Lung (tissue), 11 donors: ENCODE measurements at regions not wholly inside any gene's neighbourhood (a gene's known extent, or its start where the extent isn't known, plus 50 kb on each side); places are given as distances from the start of the nearest gene placed in this dataset.
A peak's percentile ranks its signal among the peaks of the same experiment; 100 is the strongest.

ENCODE experiments used
- ATAC-seq: fragments of 200-7000 bp; cut with Tn5 transposase; one replicate; pipeline ENCODE4 v1.9.1; 2020; ENCODE audit warnings: moderate number of reproducible peaks; ENCODE audit not compliant: insufficient read depth, low FRiP score
- DNase-seq, 3 donors: peaks; one replicate each; pipeline ENCODE4 v3.0.0-alpha.2; 2013 to 2017
- H3K27ac ChIP-seq, 2 donors: one replicate each; pipeline ENCODE4 v1.5.1; 2013; ENCODE audit warnings: mild to moderate bottlenecking in 2 of 2, moderate library complexity in 2 of 2, control low read depth in 1 of 2, inconsistent platforms in 1 of 2, low read depth in 1 of 2, low read length in 1 of 2
- H3K27me3 ChIP-seq, 3 donors: one replicate each; pipeline ENCODE4 v1.5.1; 2013; ENCODE audit warnings: low read length in 2 of 3; ENCODE audit not compliant: control insufficient read depth in 3 of 3, insufficient read depth in 3 of 3
- H3K36me3 ChIP-seq, 4 donors: one replicate each; pipeline ENCODE4 v1.5.1; 2013; ENCODE audit warnings: low read length in 4 of 4, mild to moderate bottlenecking in 1 of 4, moderate library complexity in 1 of 4; ENCODE audit not compliant: control insufficient read depth in 4 of 4, insufficient read depth in 4 of 4
- H3K4me1 ChIP-seq, 5 donors: one replicate each; pipeline ENCODE4 v1.5.1; 2013; ENCODE audit warnings: low read length in 5 of 5, mild to moderate bottlenecking in 2 of 5, moderate library complexity in 1 of 5; ENCODE audit not compliant: control insufficient read depth in 5 of 5, insufficient read depth in 5 of 5
- H3K4me3 ChIP-seq: one replicate; pipeline ENCODE4 v1.5.1; 2013; ENCODE audit warnings: mild to moderate bottlenecking, control low read depth, moderate library complexity
- H3K9ac ChIP-seq, 2 donors: one replicate each; pipeline ENCODE4 v1.5.1; 2013; ENCODE audit warnings: low read length in 2 of 2, control low read depth in 1 of 2; ENCODE audit not compliant: insufficient read depth in 1 of 2
- H3K9me3 ChIP-seq, 4 donors: one replicate each; pipeline ENCODE4 v1.5.1; 2013; ENCODE audit warnings: low read length in 3 of 4, mild to moderate bottlenecking in 1 of 4, moderate library complexity in 1 of 4; ENCODE audit not compliant: control insufficient read depth in 4 of 4, insufficient read depth in 3 of 4
- CTCF ChIP-seq: IDR thresholded peaks from 2 replicates; pipeline ENCODE4 v1.5.1; 2012; ENCODE audit warnings: mild to moderate bottlenecking; ENCODE audit errors: control extremely low read depth, extremely low read depth
- WGBS, 2 donors: extraction: QIAGEN DNeasy Blood & Tissue Kit; methylation state at CpG; one replicate each; pipeline ENCODE4 v1.1.7; 2013; 5-methylcytosine and 5-hydroxymethylcytosine counted together
- donor health status: control.
- donor health status: control.
- donor health status: Bipolar disorder and iron deficiency.
- donor health status: healthy.
- donor health status: DM: yes; HTN: yes; CAD: no.

- peaks cover 0 to 3% (median 0%) of the 10 kb centered on the region in 5 donors for H3K4me1 ChIP-seq
- no peaks in the 10 kb centered on the region for H3K9me3 ChIP-seq
- no peak for TF ChIP-seq CTCF
- no peaks in the 10 kb centered on the region for H3K36me3 ChIP-seq
- no peak overlapping the region for H3K9ac ChIP-seq
- H3K27me3 ChIP-seq: no peaks in the 10 kb centered on the region
- ATAC-seq: no peak
- no peak overlapping the region for H3K4me3 ChIP-seq
- WGBS, 2 donors: 91 to 93% methylated on average over 6 of the region's 6 CpGs
- DNase-seq: no peak
- no peak overlapping the region for H3K27ac ChIP-seq
Observed at GRCh38 chr10:70981936-70982335, 93.6 kb upstream of the PCBD1 start.

- Histone ChIP-seq H3K4me1 (peaks cover 0 to 3% (median 0%) of the 10 kb centered on the region in 5 donors), H3K4me3 (no peak overlapping the region), H3K27me3 (no peaks in the 10 kb centered on the region), H3K9ac (no peak overlapping the region), H3K36me3 (no peaks in the 10 kb centered on the region), H3K9me3 (no peaks in the 10 kb centered on the region), H3K27ac (no peak overlapping the region)
- DNase-seq (peak in 1 of 3 donors; percentile 5), ATAC-seq (no peak)
- 70 to 73% methylated on average over 3 of the region's 3 CpGs for WGBS, 2 donors
- TF ChIP-seq CTCF: no peak
Observed at GRCh38 chr10:70982443-70982842, 94.1 kb upstream of the PCBD1 start.

- Histone ChIP-seq H3K9me3 (no peaks in the 10 kb centered on the region), H3K27ac (no peak overlapping the region), H3K9ac (no peak overlapping the region), H3K27me3 (no peaks in the 10 kb centered on the region), H3K4me3 (no peak overlapping the region), H3K36me3 (no peaks in the 10 kb centered on the region), H3K4me1 (no peaks in the 10 kb centered on the region)
- TF ChIP-seq CTCF: no peak
- DNase-seq: no peak
- WGBS, 2 donors: 86 to 87% methylated on average over 8 of the region's 8 CpGs
- ATAC-seq: no peak
Observed at GRCh38 chr10:70984986-70985722, 96.8 kb upstream of the PCBD1 start.
